H9 (cell line): ENCODE measurements at regions not wholly inside any gene's neighbourhood (a gene's known extent, or its start where the extent isn't known, plus 50 kb on each side); places are given as distances from the start of the nearest gene placed in this dataset.

Experiments
- DNase-seq: peaks from one replicate; pipeline ENCODE4 v3.0.0-alpha.2; 2017
- H2AFZ ChIP-seq: one replicate; pipeline ENCODE4 v1.6.1; 2013; ENCODE audit warnings: mild to moderate bottlenecking, low read length, control low read depth, moderate library complexity
- H2AK5ac ChIP-seq: 2 replicates; pipeline ENCODE4 v1.6.1; 2013; ENCODE audit warnings: low read length, control low read depth, mixed read lengths; ENCODE audit not compliant: insufficient read length
- H2BK120ac ChIP-seq: one replicate; pipeline ENCODE4 v1.6.1; 2013; ENCODE audit warnings: low read depth, mild to moderate bottlenecking, low read length, control low read depth, inconsistent platforms; ENCODE audit not compliant: poor library complexity, severe bottlenecking
- H2BK12ac ChIP-seq: 2 replicates; pipeline ENCODE4 v1.6.1; 2013; ENCODE audit warnings: low read length, control low read depth, mixed read lengths, low read depth; ENCODE audit not compliant: insufficient read length
- H2BK15ac ChIP-seq: 2 replicates; pipeline ENCODE4 v1.6.1; 2013; ENCODE audit warnings: low read depth, low read length, control low read depth
- H2BK20ac ChIP-seq: one replicate; pipeline ENCODE4 v1.6.1; 2013; ENCODE audit warnings: low read depth, mild to moderate bottlenecking, low read length, control low read depth, inconsistent platforms; ENCODE audit not compliant: poor library complexity, severe bottlenecking
- H2BK5ac ChIP-seq: 2 replicates; pipeline ENCODE4 v1.6.1; 2013; ENCODE audit warnings: low read length, control low read depth, mixed read lengths; ENCODE audit not compliant: insufficient read length
- H3K14ac ChIP-seq: 2 replicates; pipeline ENCODE4 v1.6.1; 2013; ENCODE audit warnings: low read length, control low read depth; ENCODE audit not compliant: insufficient read depth
- H3K18ac ChIP-seq: 2 replicates; pipeline ENCODE4 v1.6.1; 2013; ENCODE audit warnings: low read depth, mild to moderate bottlenecking, mixed read lengths, low read length, control low read depth; ENCODE audit not compliant: insufficient read length
- H3K23ac ChIP-seq: 2 replicates; pipeline ENCODE4 v1.6.1; 2013; ENCODE audit warnings: low read length, control low read depth, mixed read lengths, low read depth; ENCODE audit not compliant: insufficient read length
- H3K23me2 ChIP-seq: 2 replicates; pipeline ENCODE4 v1.6.1; 2013; ENCODE audit warnings: low read depth, mild to moderate bottlenecking, mixed read lengths, low read length, control low read depth; ENCODE audit not compliant: insufficient read length, poor library complexity, severe bottlenecking
- H3K27ac ChIP-seq: 2 replicates; pipeline ENCODE4 v1.5.1; 2013; ENCODE audit warnings: low read length, control low read depth, mixed read lengths, low read depth; ENCODE audit not compliant: insufficient read length
- H3K27me3 ChIP-seq: 2 replicates; pipeline ENCODE4 v1.6.1; 2013; ENCODE audit warnings: low read length, control low read depth, inconsistent platforms; ENCODE audit not compliant: insufficient read depth
- H3K4ac ChIP-seq: 2 replicates; pipeline ENCODE4 v1.6.1; 2013; ENCODE audit warnings: low read depth, mild to moderate bottlenecking, control low read depth, inconsistent platforms, low read length, moderate library complexity
- H3K4me1 ChIP-seq: 2 replicates; pipeline ENCODE4 v1.6.1; 2013; ENCODE audit warnings: low read length, control low read depth, inconsistent platforms; ENCODE audit not compliant: insufficient read depth
- H3K4me2 ChIP-seq: 2 replicates; pipeline ENCODE4 v1.6.1; 2013; ENCODE audit warnings: low read length, control low read depth, mixed read lengths; ENCODE audit not compliant: insufficient read length, insufficient read depth
- H3K56ac ChIP-seq: 2 replicates; pipeline ENCODE4 v1.6.1; 2013; ENCODE audit warnings: low read depth, mild to moderate bottlenecking, mixed read lengths, low read length, control low read depth; ENCODE audit not compliant: insufficient read length
- H3K79me1 ChIP-seq: 2 replicates; pipeline ENCODE4 v1.6.1; 2013; ENCODE audit warnings: low read depth, mild to moderate bottlenecking, moderate library complexity, low read length, control low read depth, inconsistent platforms; ENCODE audit not compliant: insufficient read depth, poor library complexity, severe bottlenecking
- H3K79me2 ChIP-seq: 2 replicates; pipeline ENCODE4 v1.6.1; 2013; ENCODE audit warnings: low read length, control low read depth, inconsistent platforms; ENCODE audit not compliant: insufficient read depth
- H3K9ac ChIP-seq: 2 replicates; pipeline ENCODE4 v1.6.1; 2013; ENCODE audit warnings: low read length, control low read depth, mixed read lengths; ENCODE audit not compliant: insufficient read length; ENCODE audit errors: extremely low read depth
- H3K9me3 ChIP-seq: one replicate; pipeline ENCODE4 v1.6.1; 2013; ENCODE audit warnings: low read depth, low read length, inconsistent platforms; ENCODE audit not compliant: control insufficient read depth
- H3T11ph ChIP-seq: one replicate; pipeline ENCODE4 v1.6.1; 2013; ENCODE audit warnings: mild to moderate bottlenecking, low read length, control low read depth, inconsistent platforms
- H4K20me1 ChIP-seq: one replicate; pipeline ENCODE4 v1.6.1; 2013; ENCODE audit not compliant: control insufficient read depth, insufficient read length, insufficient read depth
- H4K5ac ChIP-seq: 2 replicates; pipeline ENCODE4 v1.6.1; 2013; ENCODE audit warnings: low read depth, mild to moderate bottlenecking, mixed read lengths, low read length, control low read depth; ENCODE audit not compliant: insufficient read length
- H4K8ac ChIP-seq: replicated peaks from 2 replicates; pipeline ENCODE4 v1.6.1; 2013; ENCODE audit warnings: low read length, control low read depth, mixed read lengths, low read depth; ENCODE audit not compliant: insufficient read length
- H4K91ac ChIP-seq: 2 replicates; pipeline ENCODE4 v1.6.1; 2013; ENCODE audit warnings: low read depth, mild to moderate bottlenecking, moderate library complexity, mixed read lengths, low read length, control low read depth; ENCODE audit not compliant: insufficient read length
- H3K27ac Mint-ChIP-seq, 3 experiments: 2 replicates in 2 of 3; 3 replicates in 1 of 3; pipeline ENCODE4 v1.8.0; 2020 to 2021; ENCODE audit warnings: mixed read lengths in 3 of 3, mild to moderate bottlenecking in 1 of 3, moderate library complexity in 1 of 3
- H3K27me3 Mint-ChIP-seq: 2 replicates; pipeline ENCODE4 v1.8.0; 2021; ENCODE audit warnings: low read depth, mild to moderate bottlenecking, moderate library complexity, mixed read lengths
- H3K36me3 Mint-ChIP-seq, 3 experiments: 2 replicates in 2 of 3; 3 replicates in 1 of 3; pipeline ENCODE4 v1.8.0; 2020 to 2021; ENCODE audit warnings: low read depth in 3 of 3, mixed read lengths in 3 of 3; ENCODE audit not compliant: insufficient read depth in 1 of 3
- H3K4me1 Mint-ChIP-seq, 2 experiments: 2 replicates each; pipeline ENCODE4 v1.8.0; 2020; ENCODE audit warnings: mixed read lengths in 2 of 2
- H3K4me3 Mint-ChIP-seq, 2 experiments: 2 replicates in 1 of 2; 3 replicates in 1 of 2; pipeline ENCODE4 v1.8.0; 2020 to 2021; ENCODE audit warnings: mild to moderate bottlenecking in 2 of 2, mixed read lengths in 2 of 2, moderate library complexity in 1 of 2
- H3K9me3 Mint-ChIP-seq, 2 experiments: 2 replicates in 1 of 2; 3 replicates in 1 of 2; pipeline ENCODE4 v1.8.0; 2020; ENCODE audit warnings: mild to moderate bottlenecking in 2 of 2, mixed read lengths in 2 of 2, moderate library complexity in 1 of 2
- WGBS: extraction: QIAGEN DNeasy Blood & Tissue Kit; methylation state at CpG from one replicate; pipeline ENCODE4 v1.1.7; 2013; ENCODE audit warnings: missing lambda C conversion rate, low lambda C conversion rate, mixed read lengths; ENCODE audit not compliant: insufficient read length; ENCODE audit errors: extremely low coverage; 5-methylcytosine and 5-hydroxymethylcytosine counted together
- TF ChIP-seq, protein P1 (sequence below): fragments of 200-600 bp; sonication (generic); conservative IDR thresholded peaks from 3 replicates; pipeline ENCODE4 v1.8.0; 2021; ENCODE audit warnings: antibody characterized with exemption, mild to moderate bottlenecking

DNA sequence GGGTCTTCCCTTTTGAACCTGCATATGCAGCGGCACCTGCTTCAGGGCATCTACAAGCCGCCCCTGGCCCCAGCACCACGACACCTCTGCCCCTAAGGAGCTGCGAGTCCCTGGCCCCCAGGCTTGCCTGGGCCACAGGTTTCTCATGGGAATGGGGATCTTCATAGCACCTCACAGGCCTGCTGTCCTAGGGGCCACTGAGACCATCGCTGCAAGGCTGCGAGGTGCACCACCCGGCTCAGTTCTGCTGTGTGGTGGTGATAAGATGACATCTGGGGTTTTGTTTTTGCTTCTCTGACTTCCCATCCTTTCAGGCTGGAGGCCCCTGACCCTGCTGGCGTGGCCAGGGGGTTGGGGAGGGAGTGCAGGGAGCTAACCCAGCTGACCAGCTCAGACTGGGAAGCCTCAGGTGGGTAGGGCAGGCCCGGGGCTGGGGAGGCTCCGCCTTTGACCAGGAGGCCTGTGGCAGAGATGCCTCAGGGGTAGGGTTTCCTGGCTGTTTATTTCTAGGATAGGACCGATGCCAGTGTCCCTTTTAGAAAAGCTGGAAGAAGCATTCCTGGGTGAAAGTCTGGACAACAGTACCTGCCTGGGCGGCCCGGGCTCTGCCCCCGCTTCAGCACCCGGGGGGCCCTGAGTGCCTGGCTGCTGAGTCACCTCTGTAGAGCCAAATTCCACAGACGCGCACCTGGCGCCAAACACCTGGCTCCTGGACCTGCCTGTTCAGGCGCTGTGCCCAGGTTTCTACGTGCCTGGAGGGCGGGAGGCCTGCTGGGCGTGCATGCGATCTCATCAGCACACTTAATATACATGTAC, 264.7 kb downstream of the DLL1 start:
- H3K4me1 ChIP-seq, result no peaks in the 10 kb centered on the region
- no peak overlapping the region for H3K23ac ChIP-seq
- no peaks in the 10 kb centered on the region for H3K27me3 ChIP-seq
- H3K14ac ChIP-seq, result peak overlapping the region; percentile 11
- H3K36me3 Mint-ChIP-seq, result no peaks in the 10 kb centered on the region; a peak in 1 of 7 replicates
- no peak overlapping the region for H2BK12ac ChIP-seq
- H3K4me3 Mint-ChIP-seq, result no peak overlapping the region
- peak overlapping the region; percentile 5 for H3K18ac ChIP-seq
- H4K91ac ChIP-seq, result peak overlapping the region; percentile 7
- H2AK5ac ChIP-seq, result no peak overlapping the region
- peak overlapping the region in 1 of 3 experiments; percentile 64; a peak in 1 of 7 replicates for H3K27ac Mint-ChIP-seq
- peaks cover 4 to 7% of the 10 kb centered on the region in 2 experiments; a peak in 2 of 4 replicates for H3K4me1 Mint-ChIP-seq
- H2BK15ac ChIP-seq, result no peak overlapping the region
- no peak overlapping the region for H3K4me2 ChIP-seq
- H3K27ac ChIP-seq, result no peak overlapping the region
- H4K5ac ChIP-seq, result no peak overlapping the region
- no peaks in the 10 kb centered on the region for H3K9me3 ChIP-seq
- no peak overlapping the region for H3K4ac ChIP-seq
- H3K79me1 ChIP-seq, result no peaks in the 10 kb centered on the region
- no CpG with 5 or more reads among the region's 23 CpGs for WGBS
- no peak overlapping the region for H2BK120ac ChIP-seq
- H3K56ac ChIP-seq, result no peak overlapping the region
- H3T11ph ChIP-seq, result no peak overlapping the region
- no peaks in the 10 kb centered on the region for H3K79me2 ChIP-seq
- H3K9me3 Mint-ChIP-seq, result peaks cover 0 to 6% of the 10 kb centered on the region in 2 experiments; a peak in 2 of 5 replicates
- H2BK5ac ChIP-seq, result no peak overlapping the region
- H2BK20ac ChIP-seq, result no peak overlapping the region
- TF ChIP-seq, protein P1, sequence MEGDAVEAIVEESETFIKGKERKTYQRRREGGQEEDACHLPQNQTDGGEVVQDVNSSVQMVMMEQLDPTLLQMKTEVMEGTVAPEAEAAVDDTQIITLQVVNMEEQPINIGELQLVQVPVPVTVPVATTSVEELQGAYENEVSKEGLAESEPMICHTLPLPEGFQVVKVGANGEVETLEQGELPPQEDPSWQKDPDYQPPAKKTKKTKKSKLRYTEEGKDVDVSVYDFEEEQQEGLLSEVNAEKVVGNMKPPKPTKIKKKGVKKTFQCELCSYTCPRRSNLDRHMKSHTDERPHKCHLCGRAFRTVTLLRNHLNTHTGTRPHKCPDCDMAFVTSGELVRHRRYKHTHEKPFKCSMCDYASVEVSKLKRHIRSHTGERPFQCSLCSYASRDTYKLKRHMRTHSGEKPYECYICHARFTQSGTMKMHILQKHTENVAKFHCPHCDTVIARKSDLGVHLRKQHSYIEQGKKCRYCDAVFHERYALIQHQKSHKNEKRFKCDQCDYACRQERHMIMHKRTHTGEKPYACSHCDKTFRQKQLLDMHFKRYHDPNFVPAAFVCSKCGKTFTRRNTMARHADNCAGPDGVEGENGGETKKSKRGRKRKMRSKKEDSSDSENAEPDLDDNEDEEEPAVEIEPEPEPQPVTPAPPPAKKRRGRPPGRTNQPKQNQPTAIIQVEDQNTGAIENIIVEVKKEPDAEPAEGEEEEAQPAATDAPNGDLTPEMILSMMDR, result no peak
- H3K27me3 Mint-ChIP-seq, result peaks cover 10% of the 10 kb centered on the region
- peak; percentile 78 for DNase-seq
- H3K9ac ChIP-seq, result no peak overlapping the region
- no peaks in the 10 kb centered on the region for H4K20me1 ChIP-seq
- no peak overlapping the region for H4K8ac ChIP-seq
- H2AFZ ChIP-seq, result no peak overlapping the region
- H3K23me2 ChIP-seq, result no peaks in the 10 kb centered on the region
